ENCODE measurements at regions not wholly inside any gene's neighbourhood (a gene's known extent, or its start where the extent isn't known, plus 50 kb on each side); places are given as distances from the start of the nearest gene placed in this dataset.

GRCh38 chr1:117286145-117286544 lies 75.4 kb upstream of the VTCN1 start:
- Histone ChIP-seq H3K4me3 (ENCODE audit: low read length, poor library complexity, severe bottlenecking) (no peak overlapping the region), H3K4me2 (ENCODE audit: low read depth, low read length, poor library complexity, severe bottlenecking) (no peak overlapping the region), H2AFZ (ENCODE audit: low read length) (no peak overlapping the region), H3K36me3 (ENCODE audit: insufficient read depth, low read length) (no peaks in the 10 kb centered on the region), H3F3A (ENCODE audit: low read depth) (no peaks in the 10 kb centered on the region), H3K27me3 (ENCODE audit: insufficient read depth, low read length, poor library complexity, severe bottlenecking) (peaks cover 5% of the 10 kb centered on the region), H3K79me2 (ENCODE audit: insufficient read depth, low read length) (no peaks in the 10 kb centered on the region), H3K9ac (ENCODE audit: low read depth, low read length, poor library complexity, severe bottlenecking) (no peak overlapping the region), H3K4me1 (ENCODE audit: insufficient read depth, low read length, poor library complexity, severe bottlenecking) (no peaks in the 10 kb centered on the region), H3K9me3 (ENCODE audit: insufficient read depth, low read depth, low read length) (no peaks in the 10 kb centered on the region), H4K20me1 (ENCODE audit: insufficient read depth, low read length, poor library complexity, severe bottlenecking) (no peaks in the 10 kb centered on the region), H3K9me2 (replicated peaks; ENCODE audit: low read depth, low read length) (no peaks in the 10 kb centered on the region; the same call in 1 of the 2 replicates)
- TF ChIP-seq, protein P1, sequence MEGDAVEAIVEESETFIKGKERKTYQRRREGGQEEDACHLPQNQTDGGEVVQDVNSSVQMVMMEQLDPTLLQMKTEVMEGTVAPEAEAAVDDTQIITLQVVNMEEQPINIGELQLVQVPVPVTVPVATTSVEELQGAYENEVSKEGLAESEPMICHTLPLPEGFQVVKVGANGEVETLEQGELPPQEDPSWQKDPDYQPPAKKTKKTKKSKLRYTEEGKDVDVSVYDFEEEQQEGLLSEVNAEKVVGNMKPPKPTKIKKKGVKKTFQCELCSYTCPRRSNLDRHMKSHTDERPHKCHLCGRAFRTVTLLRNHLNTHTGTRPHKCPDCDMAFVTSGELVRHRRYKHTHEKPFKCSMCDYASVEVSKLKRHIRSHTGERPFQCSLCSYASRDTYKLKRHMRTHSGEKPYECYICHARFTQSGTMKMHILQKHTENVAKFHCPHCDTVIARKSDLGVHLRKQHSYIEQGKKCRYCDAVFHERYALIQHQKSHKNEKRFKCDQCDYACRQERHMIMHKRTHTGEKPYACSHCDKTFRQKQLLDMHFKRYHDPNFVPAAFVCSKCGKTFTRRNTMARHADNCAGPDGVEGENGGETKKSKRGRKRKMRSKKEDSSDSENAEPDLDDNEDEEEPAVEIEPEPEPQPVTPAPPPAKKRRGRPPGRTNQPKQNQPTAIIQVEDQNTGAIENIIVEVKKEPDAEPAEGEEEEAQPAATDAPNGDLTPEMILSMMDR (conservative IDR thresholded peaks at IDR 0.05; ENCODE audit: low read length) = no peak
- TF ChIP-seq EZH2phosphoT487 (IDR thresholded peaks at IDR 0.05; ENCODE audit: borderline replicate concordance) = no peak

DNA sequence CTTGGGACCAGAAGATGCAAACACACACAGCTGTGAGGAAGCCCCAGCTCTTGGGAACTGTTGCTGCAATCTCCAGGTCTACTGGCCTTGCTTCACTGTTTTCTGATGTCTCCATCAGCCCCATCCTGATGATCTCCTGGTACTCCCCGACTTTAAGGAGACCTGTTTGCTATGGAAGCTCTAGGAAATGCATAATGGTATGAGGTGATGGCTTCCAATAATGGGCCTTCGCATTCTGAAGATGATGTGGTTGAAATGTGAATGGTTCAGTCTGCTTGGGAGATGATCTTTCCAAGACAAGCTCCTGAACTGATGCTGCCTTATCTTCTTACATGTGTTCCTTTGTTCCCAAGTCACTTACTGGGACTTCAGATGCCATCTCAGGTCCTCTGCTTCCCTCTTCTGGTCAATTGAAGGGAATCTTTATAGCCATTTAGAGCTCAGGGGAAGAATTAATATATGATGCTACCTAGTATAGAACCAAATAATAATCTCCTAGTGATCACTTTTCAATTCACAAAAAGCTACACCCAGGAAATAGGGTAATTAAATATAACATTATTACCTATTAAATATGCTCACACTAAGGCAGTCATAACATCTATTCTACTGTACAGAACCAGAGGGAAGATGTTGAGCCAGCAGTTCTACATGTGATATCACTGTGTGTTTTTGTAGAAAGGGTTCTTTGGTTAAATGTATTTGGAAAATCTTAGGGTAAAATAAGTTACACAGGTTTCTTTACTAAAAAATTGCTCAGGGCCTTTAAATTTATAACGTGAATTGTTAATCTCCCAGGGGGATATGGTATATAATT lies 73.9 kb upstream of the VTCN1 start:
- Histone ChIP-seq H4K20me1 (ENCODE audit: insufficient read depth, low read length, poor library complexity, severe bottlenecking) (no peaks in the 10 kb centered on the region), H2AFZ (ENCODE audit: low read length) (peak overlapping the region; percentile 75), H3K9ac (ENCODE audit: low read depth, low read length, poor library complexity, severe bottlenecking) (no peak overlapping the region), H3K4me2 (ENCODE audit: low read depth, low read length, poor library complexity, severe bottlenecking) (no peak overlapping the region), H3K4me1 (ENCODE audit: insufficient read depth, low read length, poor library complexity, severe bottlenecking) (no peaks in the 10 kb centered on the region), H3K9me3 (ENCODE audit: insufficient read depth, low read depth, low read length) (no peaks in the 10 kb centered on the region), H3K27me3 (ENCODE audit: insufficient read depth, low read length, poor library complexity, severe bottlenecking) (no peaks in the 10 kb centered on the region), H3F3A (ENCODE audit: low read depth) (no peaks in the 10 kb centered on the region), H3K36me3 (ENCODE audit: insufficient read depth, low read length) (no peaks in the 10 kb centered on the region), H3K79me2 (ENCODE audit: insufficient read depth, low read length) (no peaks in the 10 kb centered on the region), H3K4me3 (ENCODE audit: low read length, poor library complexity, severe bottlenecking) (no peak overlapping the region), H3K9me2 (replicated peaks; ENCODE audit: low read depth, low read length) (no peaks in the 10 kb centered on the region)
- TF ChIP-seq EZH2phosphoT487 (IDR thresholded peaks at IDR 0.05; ENCODE audit: borderline replicate concordance) = no peak
- TF ChIP-seq, protein P1 (conservative IDR thresholded peaks at IDR 0.05; ENCODE audit: low read length) = peak; percentile 75

DNA sequence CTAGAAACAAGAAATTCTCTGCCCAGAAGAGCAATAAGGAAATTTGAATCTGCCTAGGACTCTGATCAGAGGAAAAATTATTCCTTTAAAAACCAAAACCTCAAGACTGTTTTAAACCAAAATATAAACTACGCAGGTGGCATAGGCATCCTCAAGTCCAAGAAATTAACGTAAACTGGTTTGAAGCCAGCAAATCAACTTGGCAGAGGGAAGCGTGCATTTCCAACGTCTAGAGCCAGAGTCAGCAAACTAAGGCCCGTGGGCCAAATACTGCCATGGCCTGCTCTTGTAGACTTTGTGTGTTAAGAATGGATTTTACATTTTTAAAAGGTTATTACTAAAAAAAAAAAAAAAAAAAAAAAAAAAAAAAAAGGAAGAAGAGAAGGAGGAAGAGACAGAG lies 67.8 kb upstream of the VTCN1 start:
- Histone ChIP-seq H3K4me1 (ENCODE audit: insufficient read depth, low read length, poor library complexity, severe bottlenecking) (no peaks in the 10 kb centered on the region), H3K4me2 (ENCODE audit: low read depth, low read length, poor library complexity, severe bottlenecking) (no peak overlapping the region), H3K9me3 (ENCODE audit: insufficient read depth, low read depth, low read length) (no peaks in the 10 kb centered on the region), H2AFZ (ENCODE audit: low read length) (no peak overlapping the region), H3K9me2 (replicated peaks; ENCODE audit: low read depth, low read length) (no peaks in the 10 kb centered on the region), H3K27me3 (ENCODE audit: insufficient read depth, low read length, poor library complexity, severe bottlenecking) (no peaks in the 10 kb centered on the region), H3K36me3 (ENCODE audit: insufficient read depth, low read length) (no peaks in the 10 kb centered on the region), H4K20me1 (ENCODE audit: insufficient read depth, low read length, poor library complexity, severe bottlenecking) (no peaks in the 10 kb centered on the region), H3K9ac (ENCODE audit: low read depth, low read length, poor library complexity, severe bottlenecking) (no peak overlapping the region), H3K4me3 (ENCODE audit: low read length, poor library complexity, severe bottlenecking) (no peak overlapping the region), H3K79me2 (ENCODE audit: insufficient read depth, low read length) (no peaks in the 10 kb centered on the region), H3F3A (ENCODE audit: low read depth) (no peaks in the 10 kb centered on the region)
- TF ChIP-seq, protein P1 (conservative IDR thresholded peaks at IDR 0.05; ENCODE audit: low read length) = no peak
